CD4-positive, alpha-beta T cell treated with Interferon alpha-2 for 1 hour (primary cell): ENCODE measurements at regions not wholly inside any gene's neighbourhood (a gene's known extent, or its start where the extent isn't known, plus 50 kb on each side); places are given as distances from the start of the nearest gene placed in this dataset.
A peak's percentile ranks its signal among the peaks of the same experiment; 100 is the strongest.
"Not testable (repeated sequence)": the region's sequence is repeated elsewhere in the genome, so short reads cannot be mapped to it uniquely, and the experiment has no call there.

Source experiments
- DNase-seq, 2 donors: peaks; one replicate each; pipeline ENCODE4 v3.0.0-alpha.2; 2020 to 2022

GRCh38 chr3:192054881-192055280 is 593.9 kb downstream of the PYDC2 start:
- DNase-seq: no peak

GRCh38 chr3:192055946-192056345 is 595.0 kb downstream of the PYDC2 start:
- DNase-seq: no peak

- DNase-seq: no peak
These were observed 596.3 kb downstream of the PYDC2 start for GRCh38 chr3:192057261-192057660.

GRCh38 chr3:192060160-192060781 is 599.3 kb downstream of the PYDC2 start:
- no peak for DNase-seq

- no peak for DNase-seq
These were observed 600.5 kb downstream of the PYDC2 start for GRCh38 chr3:192061426-192061825.

GRCh38 chr3:192062186-192062585 is 601.2 kb downstream of the PYDC2 start:
- DNase-seq: no peak

GRCh38 chr3:192063570-192063969 is 602.6 kb downstream of the PYDC2 start:
- peak in 1 of 2 donors; percentile 3 for DNase-seq

- no peak for DNase-seq
These were observed 604.0 kb downstream of the PYDC2 start for GRCh38 chr3:192064959-192065358.

- DNase-seq: not testable (repeated sequence)
These were observed 605.3 kb downstream of the PYDC2 start for GRCh38 chr3:192066253-192066652.

DNA sequence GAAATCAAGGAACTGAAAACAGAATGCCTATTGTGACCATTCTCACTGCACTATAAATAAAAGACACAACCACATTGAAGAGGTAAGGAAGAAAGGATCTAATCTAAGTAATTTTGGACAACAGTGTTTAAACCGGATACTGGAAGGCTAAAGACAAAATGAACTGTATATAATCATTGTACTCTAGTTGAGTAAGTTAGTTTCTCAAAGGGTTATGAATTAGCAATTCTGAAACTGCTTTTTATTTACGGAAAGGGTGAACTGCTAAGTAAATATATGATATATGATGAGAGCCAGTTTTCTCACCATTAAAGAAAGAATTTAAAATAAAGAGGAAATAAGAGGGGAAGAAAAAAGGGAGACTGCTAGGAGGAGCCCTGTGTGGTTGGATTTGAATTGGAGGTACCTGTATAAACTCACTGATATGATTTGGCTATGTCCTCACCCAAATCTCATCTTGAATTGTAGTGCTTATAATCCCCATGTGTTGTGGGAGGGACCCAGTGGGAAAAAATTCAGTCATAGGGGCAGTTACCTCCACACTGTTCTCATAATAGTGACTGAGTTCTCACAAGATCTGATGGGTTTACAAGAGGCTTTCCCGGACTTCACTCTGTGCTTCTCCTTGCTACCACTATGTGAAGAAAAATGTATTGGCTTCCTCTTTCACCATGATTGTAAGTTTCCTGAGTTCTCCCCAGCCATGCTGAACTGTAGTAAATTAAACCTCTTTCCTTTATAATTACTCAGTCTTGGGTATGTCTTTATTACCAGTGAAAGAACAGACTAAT is 607.7 kb downstream of the PYDC2 start:
- no peak for DNase-seq

DNA sequence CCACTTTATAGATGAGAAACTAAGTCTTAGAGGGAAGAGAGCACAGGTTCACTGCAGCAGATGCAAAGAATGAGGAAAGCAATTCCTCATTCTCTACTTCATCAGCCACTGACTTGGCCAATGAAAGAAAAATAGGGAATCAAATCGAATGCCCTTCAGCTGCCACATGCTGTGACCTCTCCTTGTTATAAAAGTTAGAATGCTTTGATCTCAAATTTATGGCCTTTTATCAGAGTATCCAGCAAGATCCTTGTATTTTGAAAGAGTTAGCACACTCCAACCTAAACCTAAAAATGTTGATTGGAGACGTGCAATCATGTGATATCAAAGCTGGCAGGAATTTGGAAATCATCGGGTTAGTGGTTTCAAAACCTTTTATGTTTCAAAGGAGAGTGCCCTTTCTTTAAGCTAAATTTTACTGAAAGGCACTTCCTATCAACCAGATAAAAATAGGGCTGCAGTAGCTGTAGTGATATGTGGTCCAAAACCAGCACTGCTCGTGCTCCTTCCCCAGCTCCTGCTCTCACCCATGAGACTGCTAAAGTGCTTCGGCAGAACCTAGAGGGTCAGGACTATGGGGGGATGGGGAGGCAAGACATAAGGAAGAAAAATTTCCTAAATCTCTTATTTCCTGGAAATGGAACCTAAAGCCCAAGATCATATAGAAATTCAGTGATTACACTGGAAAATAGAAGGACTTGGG is 617.0 kb downstream of the PYDC2 start:
- no peak for DNase-seq

- DNase-seq: no peak
These were observed 618.1 kb downstream of the PYDC2 start for GRCh38 chr3:192079098-192079497.

GRCh38 chr3:192080336-192080735 is 619.4 kb downstream of the PYDC2 start:
- DNase-seq: no peak

DNA sequence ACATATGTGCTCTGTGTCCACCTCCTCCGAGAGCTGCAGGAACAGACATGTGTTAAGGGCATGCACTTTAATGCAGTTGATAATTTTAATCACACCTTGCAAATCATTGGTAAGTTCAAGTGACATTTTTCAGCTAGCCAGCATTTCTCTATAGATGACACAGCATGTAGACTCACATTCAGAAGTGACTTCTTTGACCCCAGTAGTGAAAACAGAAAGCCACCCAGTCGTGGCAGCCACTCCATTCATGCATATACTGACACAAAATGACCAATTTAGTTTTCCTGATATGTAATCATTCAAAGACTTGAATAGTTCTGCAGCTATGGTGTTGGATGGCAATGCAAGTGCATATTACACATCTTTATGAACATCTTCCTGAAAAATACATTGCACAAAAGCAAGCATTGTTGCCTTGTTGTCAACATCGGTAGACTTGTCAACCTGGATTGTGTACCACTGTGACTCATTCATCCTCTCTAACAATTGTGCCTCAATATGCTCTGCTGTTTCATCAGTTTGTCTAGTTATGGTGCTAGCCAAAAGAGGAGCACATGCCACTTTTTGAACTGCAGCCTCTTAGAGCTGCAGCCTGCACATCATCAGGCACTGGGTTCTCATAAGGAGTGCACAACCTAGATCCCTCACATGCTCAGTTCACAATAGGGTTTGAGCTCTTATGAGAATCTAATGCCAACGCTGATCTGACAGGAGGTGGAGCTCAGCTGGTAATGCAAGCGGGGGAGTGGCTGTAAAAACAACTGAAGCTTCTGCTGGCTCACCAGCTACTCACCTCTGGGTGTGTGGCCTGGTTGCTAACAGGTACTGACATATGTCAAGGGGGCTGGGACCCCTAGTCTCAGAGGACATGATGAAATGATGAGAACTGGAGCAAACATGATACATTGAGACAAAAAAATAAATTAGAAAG is 622.0 kb downstream of the PYDC2 start:
- no peak for DNase-seq
